Hepatocyte (in vitro differentiated cells): ENCODE measurements at regions not wholly inside any gene's neighbourhood (a gene's known extent, or its start where the extent isn't known, plus 50 kb on each side); places are given as distances from the start of the nearest gene placed in this dataset.

Experiments
- DNase-seq: peaks from one replicate; pipeline ENCODE4 v3.0.0-alpha.2; 2016; ENCODE audit warnings: low spot score
- H2AFZ ChIP-seq: fragments of 200-600 bp; sonication (generic); 2 replicates; pipeline ENCODE4 v1.6.0; 2016; ENCODE audit warnings: antibody characterized with exemption, mild to moderate bottlenecking
- H3K27ac ChIP-seq: fragments of 200-600 bp; sonication (generic); 2 replicates; pipeline ENCODE4 v1.5.1; 2016; ENCODE audit warnings: mild to moderate bottlenecking
- H3K27me3 ChIP-seq: fragments of 200-600 bp; sonication (generic); 2 replicates; pipeline ENCODE4 v1.6.1; 2016
- H3K36me3 ChIP-seq: fragments of 200-600 bp; sonication (generic); replicated peaks from 2 replicates; pipeline ENCODE4 v1.5.1; 2016; ENCODE audit warnings: low read depth; ENCODE audit not compliant: insufficient read depth
- H3K4me1 ChIP-seq: fragments of 200-600 bp; sonication (generic); 2 replicates; pipeline ENCODE4 v1.5.1; 2016; ENCODE audit warnings: mild to moderate bottlenecking, moderate library complexity; ENCODE audit not compliant: insufficient read depth
- H3K4me2 ChIP-seq: fragments of 200-600 bp; sonication (generic); 2 replicates; pipeline ENCODE4 v1.6.0; 2016
- H3K4me3 ChIP-seq: fragments of 200-600 bp; sonication (generic); 2 replicates; pipeline ENCODE4 v1.5.1; 2016; ENCODE audit warnings: mild to moderate bottlenecking
- H3K79me2 ChIP-seq: fragments of 200-600 bp; sonication (generic); 2 replicates; pipeline ENCODE4 v1.6.0; 2017; ENCODE audit warnings: mild to moderate bottlenecking
- H3K9me2 ChIP-seq: fragments of 200-600 bp; sonication (generic); replicated peaks from 2 replicates; pipeline ENCODE4 v1.6.0; 2017; ENCODE audit warnings: mild to moderate bottlenecking; ENCODE audit not compliant: insufficient read depth
- H3K9me3 ChIP-seq: fragments of 200-600 bp; sonication (generic); 2 replicates; pipeline ENCODE4 v1.5.1; 2016; ENCODE audit warnings: low read depth, mild to moderate bottlenecking
- H4K20me1 ChIP-seq: fragments of 200-600 bp; sonication (generic); 2 replicates; pipeline ENCODE4 v1.6.0; 2016; ENCODE audit warnings: mild to moderate bottlenecking; ENCODE audit not compliant: insufficient read depth, poor library complexity, severe bottlenecking
- EZH2 ChIP-seq: fragments of 200-600 bp; sonication (generic); IDR thresholded peaks from 2 replicates; pipeline ENCODE4 v1.6.1; 2016; ENCODE audit warnings: antibody characterized with exemption, mild to moderate bottlenecking, borderline replicate concordance
- EZH2phosphoT487 ChIP-seq: fragments of 200-600 bp; sonication (generic); IDR thresholded peaks from one replicate; pipeline ENCODE4 v1.6.1; 2018; ENCODE audit warnings: antibody characterized with exemption, mild to moderate bottlenecking, low read depth, moderate library complexity; ENCODE audit not compliant: unreplicated experiment, severe bottlenecking
- WGBS: methylation state at CpG from one replicate; pipeline ENCODE4 v1.1.6; 2016; ENCODE audit warnings: low lambda C conversion rate; ENCODE audit errors: missing lambda C conversion rate; 5-methylcytosine and 5-hydroxymethylcytosine counted together
- TF ChIP-seq, protein P1 (sequence below): fragments of 200-600 bp; sonication (generic); IDR thresholded peaks from 2 replicates; pipeline ENCODE4 v1.5.1; 2016; ENCODE audit warnings: antibody characterized with exemption, mild to moderate bottlenecking; ENCODE audit not compliant: poor library complexity

DNA sequence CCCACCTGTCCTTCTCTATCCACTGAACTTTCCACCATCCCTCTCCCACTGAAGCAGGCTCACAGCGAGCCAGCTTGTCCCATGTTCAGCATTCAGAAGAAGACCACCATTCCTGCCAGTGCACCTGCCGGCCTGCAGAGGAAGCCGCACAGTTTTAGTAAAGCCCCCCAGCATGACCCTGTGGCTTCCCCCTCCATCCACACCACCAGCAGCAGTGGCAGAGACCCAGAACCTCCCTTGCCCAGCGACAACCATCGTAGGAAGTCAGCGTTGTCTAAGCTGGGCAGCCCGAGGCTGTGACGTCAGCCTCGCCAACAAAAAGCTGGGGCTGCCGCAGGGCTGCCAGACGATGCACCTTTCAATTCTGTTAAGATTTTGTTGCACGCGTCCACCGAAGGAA lies 66.6 kb upstream of the TAMM41 start:
- H4K20me1 ChIP-seq = no peaks in the 10 kb centered on the region
- no peak overlapping the region for H3K4me2 ChIP-seq
- DNase-seq = no peak
- no peak for TF ChIP-seq EZH2
- TF ChIP-seq EZH2phosphoT487 = no peak
- TF ChIP-seq, protein P1, sequence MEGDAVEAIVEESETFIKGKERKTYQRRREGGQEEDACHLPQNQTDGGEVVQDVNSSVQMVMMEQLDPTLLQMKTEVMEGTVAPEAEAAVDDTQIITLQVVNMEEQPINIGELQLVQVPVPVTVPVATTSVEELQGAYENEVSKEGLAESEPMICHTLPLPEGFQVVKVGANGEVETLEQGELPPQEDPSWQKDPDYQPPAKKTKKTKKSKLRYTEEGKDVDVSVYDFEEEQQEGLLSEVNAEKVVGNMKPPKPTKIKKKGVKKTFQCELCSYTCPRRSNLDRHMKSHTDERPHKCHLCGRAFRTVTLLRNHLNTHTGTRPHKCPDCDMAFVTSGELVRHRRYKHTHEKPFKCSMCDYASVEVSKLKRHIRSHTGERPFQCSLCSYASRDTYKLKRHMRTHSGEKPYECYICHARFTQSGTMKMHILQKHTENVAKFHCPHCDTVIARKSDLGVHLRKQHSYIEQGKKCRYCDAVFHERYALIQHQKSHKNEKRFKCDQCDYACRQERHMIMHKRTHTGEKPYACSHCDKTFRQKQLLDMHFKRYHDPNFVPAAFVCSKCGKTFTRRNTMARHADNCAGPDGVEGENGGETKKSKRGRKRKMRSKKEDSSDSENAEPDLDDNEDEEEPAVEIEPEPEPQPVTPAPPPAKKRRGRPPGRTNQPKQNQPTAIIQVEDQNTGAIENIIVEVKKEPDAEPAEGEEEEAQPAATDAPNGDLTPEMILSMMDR = no peak
- H3K4me3 ChIP-seq = no peak overlapping the region
- no peaks in the 10 kb centered on the region for H3K9me2 ChIP-seq
- no peak overlapping the region for H2AFZ ChIP-seq
- H3K27me3 ChIP-seq = no peaks in the 10 kb centered on the region
- H3K4me1 ChIP-seq = peaks cover 2% of the 10 kb centered on the region
- no peaks in the 10 kb centered on the region for H3K79me2 ChIP-seq
- H3K36me3 ChIP-seq = no peaks in the 10 kb centered on the region
- H3K27ac ChIP-seq = no peak overlapping the region
- H3K9me3 ChIP-seq = no peaks in the 10 kb centered on the region
- 88% methylated on average over 14 of the region's 14 CpGs for WGBS

DNA sequence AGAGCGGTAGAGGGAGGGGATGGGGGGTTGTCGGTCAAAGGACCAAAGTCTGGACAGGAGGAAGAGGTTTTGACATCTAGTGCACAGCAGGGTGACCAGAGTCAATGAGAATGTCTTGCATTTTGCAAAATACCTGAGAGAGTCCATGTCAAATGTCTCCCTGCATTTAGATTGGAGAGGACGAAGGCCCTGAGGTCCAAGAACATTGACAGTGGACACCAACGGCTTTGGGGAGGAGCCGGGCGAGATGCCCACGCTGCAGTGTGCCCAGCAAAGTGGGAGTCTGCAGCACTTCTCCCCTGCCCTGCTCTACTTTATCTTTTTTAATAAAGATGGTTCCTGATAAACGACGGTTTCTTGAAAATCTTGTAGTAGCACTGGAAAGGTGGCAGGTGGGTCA lies 67.4 kb upstream of the TAMM41 start:
- Histone ChIP-seq H3K79me2 (no peaks in the 10 kb centered on the region), H3K4me1 (peaks cover 2% of the 10 kb centered on the region), H3K27me3 (no peaks in the 10 kb centered on the region), H3K9me2 (no peaks in the 10 kb centered on the region), H4K20me1 (no peaks in the 10 kb centered on the region), H3K4me3 (no peak overlapping the region), H3K27ac (no peak overlapping the region), H3K36me3 (no peaks in the 10 kb centered on the region), H3K4me2 (no peak overlapping the region), H2AFZ (no peak overlapping the region), H3K9me3 (no peaks in the 10 kb centered on the region)
- TF ChIP-seq EZH2phosphoT487 (no peak), EZH2 (no peak)
- TF ChIP-seq, protein P1 = no peak
- no peak for DNase-seq
- WGBS = 92% methylated on average over 9 of the region's 9 CpGs

DNA sequence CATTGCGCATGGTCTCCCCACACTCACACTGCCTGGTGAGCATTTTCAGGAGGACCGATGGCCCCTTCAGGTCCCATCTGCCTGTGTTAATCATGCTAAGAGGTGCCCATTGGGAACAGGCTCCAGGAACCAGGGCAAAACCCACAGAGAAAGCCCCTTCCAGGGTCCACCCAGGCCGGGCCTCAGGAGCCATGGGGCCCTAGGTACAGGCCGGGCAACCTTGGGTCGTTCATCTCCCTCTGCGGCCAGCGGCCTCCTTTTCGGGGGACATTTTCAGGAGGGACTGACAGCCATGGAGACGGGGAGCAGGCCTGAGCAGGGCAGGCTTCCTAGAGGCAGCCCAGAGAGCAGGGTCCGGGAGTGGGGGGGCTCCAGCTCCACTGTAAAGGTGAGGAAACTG lies 68.0 kb upstream of the TAMM41 start:
- no peak for DNase-seq
- no peaks in the 10 kb centered on the region for H3K79me2 ChIP-seq
- H3K9me2 ChIP-seq = no peaks in the 10 kb centered on the region
- H3K27me3 ChIP-seq = no peaks in the 10 kb centered on the region
- no peak overlapping the region for H3K27ac ChIP-seq
- H3K4me3 ChIP-seq = no peak overlapping the region
- TF ChIP-seq, protein P1 = no peak
- TF ChIP-seq EZH2 (no peak), EZH2phosphoT487 (no peak)
- no peaks in the 10 kb centered on the region for H3K36me3 ChIP-seq
- H3K9me3 ChIP-seq = no peaks in the 10 kb centered on the region
- H4K20me1 ChIP-seq = no peaks in the 10 kb centered on the region
- no peak overlapping the region for H2AFZ ChIP-seq
- H3K4me2 ChIP-seq = no peak overlapping the region
- WGBS = 78% methylated on average over 10 of the region's 10 CpGs
- H3K4me1 ChIP-seq = peaks cover 2% of the 10 kb centered on the region
